T-cell (primary cell): ENCODE measurements at regions not wholly inside any gene's neighbourhood (a gene's known extent, or its start where the extent isn't known, plus 50 kb on each side); places are given as distances from the start of the nearest gene placed in this dataset.

Experiments
- ATAC-seq, 4 experiments: fragments of 200-7000 bp in 3 of 4; fragments of 150-1000 bp in 1 of 4; cut with Tn5 transposase; replicated peaks in 1 of 4; 1 replicate in 3 of 4; 2 replicates in 1 of 4; pipeline ENCODE4 v1.10.0; 2021; ENCODE audit warnings: moderate library complexity in 3 of 4, mild to moderate bottlenecking in 2 of 4, moderate number of reproducible peaks in 1 of 4
- CTCF ChIA-PET, 2 donors: fragments of 300-600 bp; sonication (Branson Sonifier 250); formaldehyde crosslinking; loops; one replicate each; lab custom pipeline; 2022; ENCODE audit warnings: antibody characterized with exemption in 2 of 2; lab: Charles Lee
- POLR2A ChIA-PET, 2 donors: fragments of 300-600 bp; sonication (Branson Sonifier 250); formaldehyde crosslinking; loops; one replicate each; lab custom pipeline; 2022; ENCODE audit warnings: antibody characterized with exemption in 2 of 2; lab: Charles Lee
- DNase-seq, 35 experiments: peaks; one replicate each; pipeline versions ENCODE4 v3.0.0 to v3.0.0-alpha.2; 2013 to 2023
- H3K27ac ChIP-seq: one replicate; pipeline ENCODE4 v1.5.1; 2013; ENCODE audit warnings: low read length
- H3K27me3 ChIP-seq, 2 experiments: replicated peaks in 1 of 2; 1 replicate in 1 of 2; 2 replicates in 1 of 2; pipeline versions ENCODE4 v1.6.1 to v1.7.0; 2013; ENCODE audit warnings: low read length in 1 of 2, mixed read lengths in 1 of 2; ENCODE audit not compliant: control insufficient read depth in 2 of 2, insufficient read depth in 2 of 2; ENCODE audit errors: extremely low read depth in 1 of 2
- H3K36me3 ChIP-seq, 2 donors: 1 replicate in 1 of 2; 2 replicates in 1 of 2; pipeline versions ENCODE4 v1.6.1 to v1.7.0; 2013; ENCODE audit warnings: low read length in 1 of 2; ENCODE audit not compliant: control insufficient read depth in 2 of 2, insufficient read depth in 1 of 2; ENCODE audit errors: extremely low read depth in 1 of 2
- H3K4me1 ChIP-seq, 2 experiments: 1 replicate in 1 of 2; 2 replicates in 1 of 2; pipeline versions ENCODE4 v1.6.1 to v1.7.0; 2013; ENCODE audit warnings: low read length in 2 of 2, mixed read lengths in 1 of 2; ENCODE audit not compliant: insufficient read depth in 2 of 2, control insufficient read depth in 1 of 2; ENCODE audit errors: extremely low read depth in 1 of 2
- H3K4me3 ChIP-seq, 2 donors: 1 replicate in 1 of 2; 2 replicates in 1 of 2; pipeline versions ENCODE4 v1.5.1 to v1.7.0; 2013; ENCODE audit warnings: mild to moderate bottlenecking in 2 of 2, low read length in 1 of 2, moderate library complexity in 1 of 2; ENCODE audit not compliant: control insufficient read depth in 1 of 2; ENCODE audit errors: extremely low read depth in 1 of 2
- H3K9me3 ChIP-seq: 2 replicates; pipeline ENCODE4 v1.7.0; 2013
- H3K27ac Mint-ChIP-seq, 2 donors: one replicate each; pipeline ENCODE4 v1.8.0; 2020 to 2021; ENCODE audit warnings: mild to moderate bottlenecking in 2 of 2, mixed read lengths in 2 of 2
- H3K27me3 Mint-ChIP-seq, 2 donors: one replicate each; pipeline ENCODE4 v1.8.0; 2021 to 2022; ENCODE audit warnings: mixed read lengths in 2 of 2
- H3K36me3 Mint-ChIP-seq: one replicate; pipeline ENCODE4 v1.8.0; 2021; ENCODE audit warnings: mixed read lengths
- H3K4me1 Mint-ChIP-seq, 3 donors: one replicate each; pipeline ENCODE4 v1.8.0; 2020 to 2022; ENCODE audit warnings: mixed read lengths in 3 of 3, mild to moderate bottlenecking in 1 of 3
- H3K4me3 Mint-ChIP-seq, 3 donors: one replicate each; pipeline ENCODE4 v1.8.0; 2020 to 2022; ENCODE audit warnings: mild to moderate bottlenecking in 3 of 3, mixed read lengths in 3 of 3, moderate library complexity in 3 of 3
- H3K9me3 Mint-ChIP-seq, 3 donors: one replicate each; pipeline ENCODE4 v1.8.0; 2020 to 2022; ENCODE audit warnings: mixed read lengths in 3 of 3
- WGBS: methylation state at CpG from one replicate; pipeline ENCODE4 v1.1.5; 2013; ENCODE audit warnings: missing lambda C conversion rate; ENCODE audit not compliant: insufficient coverage; 5-methylcytosine and 5-hydroxymethylcytosine counted together

DNA sequence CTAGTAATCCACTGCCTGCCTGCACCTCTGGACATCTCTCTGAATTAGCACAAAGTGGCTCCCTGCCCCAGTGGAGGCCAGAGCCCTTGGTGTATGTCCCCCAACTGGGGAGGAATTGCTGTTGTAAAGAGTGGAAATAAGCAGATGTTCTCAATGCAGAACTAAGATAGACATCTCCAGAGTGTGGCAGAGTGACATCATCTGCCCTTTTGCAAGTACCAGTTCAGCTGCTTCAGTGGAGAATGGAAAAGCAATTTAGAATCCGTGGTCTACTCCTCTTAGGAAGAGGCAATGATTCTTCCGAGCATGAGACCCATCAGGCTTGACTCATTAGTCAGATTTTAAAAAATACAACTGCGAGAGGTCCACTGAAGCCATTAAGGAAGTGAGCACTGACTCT, 1512.0 kb upstream of the GOT2 start:
- H3K36me3 Mint-ChIP-seq, result no peaks in the 10 kb centered on the region
- H3K27ac Mint-ChIP-seq, result no peak overlapping the region
- H3K27me3 ChIP-seq, result no peaks in the 10 kb centered on the region
- no peaks in the 10 kb centered on the region for H3K27me3 Mint-ChIP-seq
- H3K9me3 ChIP-seq, result no peaks in the 10 kb centered on the region
- no peak for ATAC-seq
- no peaks in the 10 kb centered on the region for H3K4me1 ChIP-seq
- CTCF ChIA-PET, result no interaction called here
- no peak for DNase-seq
- POLR2A ChIA-PET, result no interaction called here
- H3K36me3 ChIP-seq, result no peaks in the 10 kb centered on the region
- H3K4me1 Mint-ChIP-seq, result no peaks in the 10 kb centered on the region
- no peak overlapping the region for H3K4me3 Mint-ChIP-seq
- H3K27ac ChIP-seq, result no peak overlapping the region
- no peak overlapping the region for H3K4me3 ChIP-seq
- 62% methylated on average over 2 of the region's 3 CpGs for WGBS
- peaks cover 11 to 23% (median 19%) of the 10 kb centered on the region in 3 donors for H3K9me3 Mint-ChIP-seq

DNA sequence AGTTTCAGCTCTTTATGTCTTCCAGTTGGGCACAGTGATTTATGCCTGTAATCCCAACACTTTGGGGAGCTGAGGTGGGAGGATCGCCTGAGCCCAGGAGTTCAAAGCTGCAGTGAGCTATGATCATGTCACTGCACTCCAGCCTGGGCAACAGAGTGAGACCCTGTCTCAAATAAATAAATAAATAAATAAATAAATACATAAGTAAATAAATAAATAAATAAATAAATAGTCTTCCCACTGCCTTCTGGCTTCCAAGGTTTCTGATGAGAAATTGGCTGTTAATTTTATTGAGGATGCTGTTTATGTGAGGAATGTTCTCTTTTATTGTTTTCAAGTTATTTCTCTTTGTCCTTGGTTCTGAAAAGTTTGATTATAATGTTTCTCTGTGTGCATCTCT, 1507.6 kb upstream of the GOT2 start:
- Mint-ChIP-seq H3K9me3 (peaks cover 9 to 33% (median 31%) of the 10 kb centered on the region in 3 donors), H3K27me3 (no peaks in the 10 kb centered on the region), H3K4me3 (no peak overlapping the region), H3K27ac (no peak overlapping the region), H3K4me1 (no peaks in the 10 kb centered on the region), H3K36me3 (no peaks in the 10 kb centered on the region)
- no CpG with 5 or more reads among the region's 1 CpG for WGBS
- no peak overlapping the region for H3K27ac ChIP-seq
- ChIA-PET POLR2A (no interaction called here), CTCF (no interaction called here)
- no peaks in the 10 kb centered on the region for H3K36me3 ChIP-seq
- H3K4me3 ChIP-seq, result no peak overlapping the region
- no peaks in the 10 kb centered on the region for H3K4me1 ChIP-seq
- no peaks in the 10 kb centered on the region for H3K9me3 ChIP-seq
- no peaks in the 10 kb centered on the region for H3K27me3 ChIP-seq
- ATAC-seq (no peak), DNase-seq (no peak)

- WGBS, result 0% methylated on average over 1 of the region's 4 CpGs
- H3K4me1 ChIP-seq, result no peaks in the 10 kb centered on the region
These were observed 1496.5 kb upstream of the GOT2 start for GRCh38 chr16:60230666-60231065.

DNA sequence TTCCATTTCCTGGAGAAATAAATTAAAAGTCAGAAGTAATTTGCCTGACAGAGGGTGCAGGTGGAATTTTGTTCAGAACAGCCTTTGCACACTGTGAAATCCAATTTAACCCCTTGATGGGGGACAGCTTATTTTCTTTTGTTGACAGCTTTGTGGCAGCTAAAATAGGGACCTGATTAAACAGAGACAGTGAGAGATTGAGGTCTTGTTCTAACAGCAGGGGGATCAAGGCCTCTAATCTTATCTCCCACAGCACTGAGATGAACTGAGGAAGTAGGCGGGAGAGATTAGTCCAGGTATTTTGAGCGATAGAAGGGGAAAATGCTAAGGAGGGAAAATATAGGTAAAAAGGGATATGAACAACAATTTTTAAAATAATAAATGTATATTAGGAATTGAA, 1491.4 kb upstream of the GOT2 start:
- H3K4me1 Mint-ChIP-seq, result no peaks in the 10 kb centered on the region
- no peaks in the 10 kb centered on the region for H3K36me3 Mint-ChIP-seq
- ChIA-PET CTCF (no interaction called here), POLR2A (no interaction called here)
- ATAC-seq (no peak), DNase-seq (no peak)
- no peak overlapping the region for H3K4me3 Mint-ChIP-seq
- H3K9me3 Mint-ChIP-seq, result peaks cover 6 to 23% (median 10%) of the 10 kb centered on the region in 3 donors
- Histone ChIP-seq H3K27me3 (no peaks in the 10 kb centered on the region), H3K4me3 (no peak overlapping the region), H3K27ac (no peak overlapping the region), H3K9me3 (no peaks in the 10 kb centered on the region), H3K4me1 (no peaks in the 10 kb centered on the region), H3K36me3 (no peaks in the 10 kb centered on the region)
- H3K27ac Mint-ChIP-seq, result no peak overlapping the region
- no CpG with 5 or more reads among the region's 2 CpGs for WGBS
- H3K27me3 Mint-ChIP-seq, result no peaks in the 10 kb centered on the region

More at GRCh38 chr16:60230666-60231065, 1496.5 kb upstream of the GOT2 start:
- H3K36me3 Mint-ChIP-seq, result no peaks in the 10 kb centered on the region
- POLR2A ChIA-PET, result no interaction called here
- no peak overlapping the region for H3K4me3 Mint-ChIP-seq
- DNase-seq, result no peak
- no peaks in the 10 kb centered on the region for H3K27me3 ChIP-seq
- ATAC-seq, result no peak
- CTCF ChIA-PET, result no interaction called here
- H3K27me3 Mint-ChIP-seq, result no peaks in the 10 kb centered on the region
- no peaks in the 10 kb centered on the region for H3K4me1 Mint-ChIP-seq
- H3K9me3 Mint-ChIP-seq, result peaks cover 19 to 42% (median 25%) of the 10 kb centered on the region in 3 donors
- H3K9me3 ChIP-seq, result peaks cover 3% of the 10 kb centered on the region
- H3K27ac ChIP-seq, result no peak overlapping the region
- H3K36me3 ChIP-seq, result no peaks in the 10 kb centered on the region
- no peak overlapping the region for H3K27ac Mint-ChIP-seq
- no peak overlapping the region for H3K4me3 ChIP-seq

- Histone ChIP-seq H3K9me3 (no peaks in the 10 kb centered on the region), H3K4me3 (no peak overlapping the region), H3K27ac (no peak overlapping the region), H3K27me3 (no peaks in the 10 kb centered on the region), H3K36me3 (no peaks in the 10 kb centered on the region), H3K4me1 (no peaks in the 10 kb centered on the region)
- Mint-ChIP-seq H3K27ac (no peak overlapping the region), H3K9me3 (peaks cover 0 to 16% (median 12%) of the 10 kb centered on the region in 3 donors), H3K27me3 (no peaks in the 10 kb centered on the region), H3K4me3 (no peak overlapping the region), H3K4me1 (no peaks in the 10 kb centered on the region), H3K36me3 (no peaks in the 10 kb centered on the region)
- ATAC-seq, result no peak
- POLR2A ChIA-PET, result no interaction called here
- no peak for DNase-seq
- CTCF ChIA-PET, result no interaction called here
- 67% methylated on average over 2 of the region's 7 CpGs for WGBS
These were observed 1483.7 kb upstream of the GOT2 start for GRCh38 chr16:60217787-60218186.

- Mint-ChIP-seq H3K4me3 (no peak overlapping the region), H3K4me1 (no peaks in the 10 kb centered on the region), H3K9me3 (peaks cover 0 to 30% (median 25%) of the 10 kb centered on the region in 3 donors), H3K36me3 (no peaks in the 10 kb centered on the region), H3K27me3 (no peaks in the 10 kb centered on the region), H3K27ac (no peak overlapping the region)
- ChIA-PET POLR2A (interaction anchor here in 1 of 2 donors (0.7 kb wide), 1 partner anchor 25 kb away, joined by 6 read pairs; no protein-coding TSS in a partner anchor), CTCF (no interaction called here)
- Histone ChIP-seq H3K27ac (no peak overlapping the region), H3K4me3 (no peak overlapping the region), H3K27me3 (no peaks in the 10 kb centered on the region), H3K4me1 (no peaks in the 10 kb centered on the region), H3K9me3 (no peaks in the 10 kb centered on the region), H3K36me3 (no peaks in the 10 kb centered on the region)
- DNase-seq (no peak), ATAC-seq (no peak)
- WGBS, result no CpG with 5 or more reads among the region's 1 CpG
These were observed 1480.2 kb upstream of the GOT2 start for GRCh38 chr16:60214311-60214710.

DNA sequence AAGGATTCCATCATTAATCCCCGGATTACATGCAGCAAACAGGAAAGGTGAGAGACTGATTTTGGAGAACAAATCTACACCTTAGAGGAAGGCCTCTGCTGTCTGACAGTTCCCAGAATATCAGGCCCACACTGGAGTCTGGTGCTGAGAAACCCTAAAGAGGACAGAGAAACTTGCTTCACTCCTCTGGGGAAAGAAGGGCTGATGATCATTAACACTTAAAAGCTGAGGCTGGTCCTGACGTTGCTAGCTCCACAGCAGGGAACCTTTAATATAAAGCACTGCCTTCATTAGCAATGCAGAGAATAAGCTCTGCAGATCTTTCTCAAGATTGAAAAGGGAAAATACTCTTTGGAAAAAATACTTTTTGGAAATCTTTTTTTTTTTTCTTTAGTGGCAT, 1472.4 kb upstream of the GOT2 start:
- WGBS, result 60% methylated on average over 1 of the region's 2 CpGs
- Histone ChIP-seq H3K9me3 (no peaks in the 10 kb centered on the region), H3K27me3 (no peaks in the 10 kb centered on the region), H3K4me1 (no peaks in the 10 kb centered on the region), H3K27ac (no peak overlapping the region), H3K36me3 (no peaks in the 10 kb centered on the region), H3K4me3 (no peak overlapping the region)
- no peak overlapping the region for H3K4me3 Mint-ChIP-seq
- H3K27me3 Mint-ChIP-seq, result no peaks in the 10 kb centered on the region
- no peaks in the 10 kb centered on the region for H3K36me3 Mint-ChIP-seq
- H3K9me3 Mint-ChIP-seq, result peaks cover 4 to 31% (median 17%) of the 10 kb centered on the region in 3 donors
- no peak overlapping the region for H3K27ac Mint-ChIP-seq
- ChIA-PET CTCF (no interaction called here), POLR2A (no interaction called here)
- H3K4me1 Mint-ChIP-seq, result no peaks in the 10 kb centered on the region
- ATAC-seq (no peak), DNase-seq (no peak)
